GM21576 (cell line): ENCODE measurements at regions not wholly inside any gene's neighbourhood (a gene's known extent, or its start where the extent isn't known, plus 50 kb on each side); places are given as distances from the start of the nearest gene placed in this dataset.

Experiments used
- ATAC-seq: cut with Tn5 transposase; IDR thresholded peaks from one replicate; pipeline ENCODE4 v1.9.1; 2021; ENCODE audit warnings: mild to moderate bottlenecking, moderate library complexity; ENCODE audit not compliant: unreplicated experiment

- no peak for ATAC-seq
Measured at GRCh38 chr3:25300141-25300540, 127.9 kb upstream of the RARB start.

DNA sequence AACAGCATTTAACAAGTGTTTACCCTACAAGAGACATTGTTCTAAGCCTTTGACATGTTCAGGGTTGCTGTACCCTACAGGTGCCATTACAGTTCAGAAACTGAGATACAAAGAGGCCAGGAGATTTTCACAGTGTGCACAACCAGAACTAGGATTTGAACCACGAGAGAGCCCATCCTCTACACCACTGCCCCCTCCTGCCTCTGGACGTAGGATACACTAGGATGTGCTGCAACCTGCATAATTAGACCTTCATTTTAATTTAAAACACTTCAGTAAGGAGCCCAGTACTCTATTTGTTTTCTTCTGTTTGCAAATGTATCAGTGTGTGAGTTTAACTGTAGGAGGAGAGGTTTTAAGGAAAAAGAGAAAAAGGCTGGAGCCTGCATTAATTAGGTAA lies 123.1 kb upstream of the RARB start:
- no peak for ATAC-seq

- ATAC-seq: no peak
Measured at GRCh38 chr3:25306066-25306465, 122.0 kb upstream of the RARB start.

- ATAC-seq: no peak
Measured at GRCh38 chr3:25306705-25307104, 121.4 kb upstream of the RARB start.

DNA sequence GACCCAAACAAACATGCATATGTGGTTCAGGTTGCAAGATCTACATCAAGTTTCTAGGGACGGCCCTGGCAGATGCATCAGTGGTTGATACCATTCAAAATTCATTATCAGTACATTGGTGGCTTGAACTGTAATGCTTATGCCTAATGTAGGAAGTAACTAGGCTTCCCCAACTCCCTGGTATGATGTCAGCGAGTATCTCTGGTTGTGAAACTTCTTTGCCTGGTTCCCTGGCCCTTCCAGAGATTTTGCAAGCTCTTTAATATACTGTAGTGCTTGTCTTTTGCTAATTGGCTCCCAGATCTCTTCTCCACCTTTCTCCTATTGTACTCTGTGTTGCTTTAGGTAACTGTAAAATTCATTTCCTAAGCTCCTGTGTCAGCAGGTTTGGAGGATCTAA lies 114.8 kb upstream of the RARB start:
- ATAC-seq: no peak

GRCh38 chr3:25324954-25325655 lies 103.0 kb upstream of the RARB start:
- ATAC-seq: no peak

DNA sequence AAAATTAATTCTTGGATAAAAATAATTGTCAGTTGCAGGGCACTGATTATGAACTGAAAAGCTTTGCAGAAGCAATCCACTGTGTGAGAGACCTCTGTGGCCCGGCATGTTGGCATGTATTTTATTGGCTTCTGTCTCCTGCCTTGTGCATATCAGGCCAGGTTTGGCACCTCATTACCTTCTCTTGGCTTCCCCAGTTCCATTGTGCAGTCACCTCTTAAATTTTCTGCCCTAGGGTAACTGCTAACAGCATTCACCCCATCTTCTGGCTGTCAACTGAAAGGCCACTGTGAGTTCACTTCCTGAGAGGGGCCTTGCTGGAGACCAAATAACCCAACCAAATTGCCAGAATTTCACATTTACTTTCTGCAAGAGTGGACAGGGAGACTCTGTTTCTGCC lies 92.7 kb upstream of the RARB start:
- ATAC-seq: no peak

- no peak for ATAC-seq
Measured at GRCh38 chr3:25338158-25338725, 89.8 kb upstream of the RARB start.

DNA sequence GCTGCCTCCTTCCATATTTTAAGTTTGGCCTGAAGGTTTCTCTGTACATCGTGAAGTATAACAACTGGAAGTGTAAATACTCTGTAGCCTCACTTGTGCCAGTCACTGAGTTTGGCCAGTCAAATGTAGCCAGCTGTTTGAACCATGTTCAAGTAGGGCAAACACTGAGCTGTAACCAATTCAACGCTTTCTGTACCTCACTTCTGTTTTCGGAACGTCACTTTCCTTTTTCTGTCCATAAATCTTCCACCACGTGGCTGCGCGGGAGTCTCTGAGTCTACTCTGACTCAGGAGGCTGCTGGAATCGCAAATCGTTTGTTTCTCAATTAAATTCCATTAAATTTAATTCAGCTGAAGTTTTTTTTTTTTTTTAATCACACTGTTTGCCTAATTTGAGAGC lies 88.8 kb upstream of the RARB start:
- ATAC-seq: no peak

GRCh38 chr3:25344670-25345069 lies 83.4 kb upstream of the RARB start:
- ATAC-seq: no peak

GRCh38 chr3:25349095-25349494 lies 79.0 kb upstream of the RARB start:
- ATAC-seq: no peak

- ATAC-seq: no peak
Measured at GRCh38 chr3:25349828-25350724, 78.0 kb upstream of the RARB start.

DNA sequence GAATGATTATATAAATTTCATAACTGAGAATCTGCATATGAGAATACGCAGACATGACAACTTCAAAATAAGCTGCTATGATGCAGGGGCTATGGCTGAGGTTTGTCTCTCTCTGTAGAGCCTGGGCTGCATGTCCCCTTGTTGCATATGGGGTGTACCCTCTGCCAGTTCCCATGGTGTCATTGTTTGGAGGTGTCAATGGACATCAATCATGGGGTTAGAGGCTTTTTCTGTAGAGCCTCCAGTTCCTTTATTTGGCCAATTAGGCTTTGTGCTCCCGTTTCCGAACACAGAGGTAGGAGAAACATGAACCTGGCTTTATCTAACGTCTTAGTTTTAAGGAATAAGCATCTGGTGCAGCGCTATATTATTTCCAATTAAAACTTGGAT lies 77.3 kb upstream of the RARB start:
- no peak for ATAC-seq

- no peak for ATAC-seq
Measured at GRCh38 chr3:25354071-25354470, 74.0 kb upstream of the RARB start.

DNA sequence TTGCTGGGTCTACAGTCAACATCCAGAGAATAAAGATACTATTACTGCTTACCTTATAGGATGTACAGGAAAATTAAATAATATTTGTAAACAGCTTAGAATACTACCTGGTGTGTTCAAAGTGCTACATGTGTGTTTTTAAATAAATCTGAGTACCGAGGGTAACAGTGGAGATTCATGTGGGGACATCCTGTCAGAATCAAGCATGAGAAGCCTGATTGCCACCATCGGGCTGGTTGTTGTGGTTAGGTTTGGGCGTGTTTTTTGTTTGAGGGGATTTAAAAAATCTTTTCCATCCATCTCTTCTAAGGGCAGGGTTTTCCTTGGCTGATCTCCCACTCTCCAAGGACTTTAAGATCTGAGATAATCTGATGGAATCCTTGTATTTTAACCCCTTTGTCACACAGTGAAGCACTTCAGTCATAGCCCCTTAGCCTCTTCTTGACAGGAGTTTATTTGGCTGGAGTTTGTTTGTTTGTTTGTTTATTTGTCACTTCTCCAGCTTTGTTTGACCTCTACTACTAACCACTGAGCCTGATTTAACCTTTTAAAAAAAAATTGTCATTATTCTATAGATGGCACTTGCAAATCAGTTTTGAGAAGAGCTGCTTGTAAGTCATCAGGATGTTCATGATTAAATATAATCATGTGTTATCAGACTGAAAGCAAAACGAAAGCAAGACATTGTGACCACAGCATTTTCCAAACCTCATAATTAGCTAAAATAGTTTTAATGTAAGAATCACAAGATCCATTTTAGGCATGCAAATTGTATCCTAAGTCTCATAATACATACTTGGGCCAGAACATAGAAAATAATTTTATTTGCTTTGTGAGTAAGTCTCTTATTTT lies 72.8 kb upstream of the RARB start:
- ATAC-seq: no peak

- ATAC-seq: no peak
Measured at GRCh38 chr3:25355998-25356397, 72.1 kb upstream of the RARB start.

- ATAC-seq: no peak
Measured at GRCh38 chr3:25362118-25362517, 65.9 kb upstream of the RARB start.

GRCh38 chr3:25365636-25366035 lies 62.4 kb upstream of the RARB start:
- no peak for ATAC-seq

- ATAC-seq: no peak
Measured at GRCh38 chr3:25367025-25367424, 61.0 kb upstream of the RARB start.

DNA sequence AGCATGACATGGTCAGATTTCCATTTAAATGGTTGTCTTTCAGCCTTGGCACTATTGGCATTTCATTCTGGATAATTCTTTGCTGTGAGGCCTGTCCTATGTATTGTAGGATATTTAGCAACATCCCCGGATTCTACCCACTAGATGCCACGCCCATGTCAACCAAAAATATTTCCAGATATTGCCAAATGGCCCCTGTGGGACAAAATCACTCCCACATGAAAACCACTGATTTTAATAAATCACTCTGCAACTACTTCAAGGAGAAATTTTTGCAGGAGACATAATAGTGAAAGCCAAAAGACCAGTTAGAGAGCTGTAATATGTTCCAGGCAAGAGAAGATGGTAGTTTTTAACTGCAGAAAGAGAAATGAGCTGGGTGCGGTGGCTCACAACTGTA lies 55.9 kb upstream of the RARB start:
- no peak for ATAC-seq

- no peak for ATAC-seq
Measured at GRCh38 chr3:25376340-25376739, 51.7 kb upstream of the RARB start.
